Prostate gland (tissue), 2 donors: ENCODE measurements at regions not wholly inside any gene's neighbourhood (a gene's known extent, or its start where the extent isn't known, plus 50 kb on each side); places are given as distances from the start of the nearest gene placed in this dataset.

Experiments used
- DNase-seq: peaks from one replicate; pipeline ENCODE4 v3.0.0-alpha.2; 2019; ENCODE audit warnings: low spot score
- H3K27ac ChIP-seq, 2 donors: fragments of 200-600 bp; sonication (generic); 2 replicates each; pipeline ENCODE4 v1.5.1; 2017 to 2019
- H3K27me3 ChIP-seq: fragments of 200-600 bp; sonication (generic); replicated peaks from 2 replicates; pipeline ENCODE4 v1.5.1; 2019; ENCODE audit not compliant: insufficient read depth
- H3K36me3 ChIP-seq, 2 donors: fragments of 200-600 bp; sonication (generic); 1 replicate in 1 of 2; 2 replicates in 1 of 2; pipeline versions ENCODE4 v1.5.1 to v1.8.1; 2017 to 2019
- H3K4me1 ChIP-seq: fragments of 200-600 bp; sonication (generic); replicated peaks from 2 replicates; pipeline ENCODE4 v1.5.1; 2019
- H3K4me3 ChIP-seq, 2 donors: fragments of 200-600 bp; sonication (generic); 2 replicates each; pipeline ENCODE4 v1.5.1; 2017 to 2019
- H3K9me3 ChIP-seq: fragments of 200-600 bp; sonication (generic); 2 replicates; pipeline ENCODE4 v1.5.1; 2017
- POLR2A ChIP-seq: fragments of 450-650 bp; IDR thresholded peaks from one replicate; pipeline ENCODE4 v1.6.1; 2016; ENCODE audit warnings: antibody characterized with exemption, mild to moderate bottlenecking
- POLR2AphosphoS5 ChIP-seq: sonication (generic); formaldehyde crosslinking; IDR thresholded peaks from one replicate; pipeline ENCODE4 v1.6.1; 2017; ENCODE audit warnings: antibody characterized with exemption
- WGBS: methylation state at CpG from one replicate; pipeline ENCODE4 v1.1.5; 2018; 5-methylcytosine and 5-hydroxymethylcytosine counted together
- intact Hi-C: fragments of 100-400 bp; cut with DNase I; formaldehyde crosslinking; loops from one replicate; pipeline ENCODE4 v1.14.2; 2022
- TF ChIP-seq, protein P1 (sequence below), 4 experiments: fragments of 200-600 bp in 2 of 4; fragments of 450-650 bp in 2 of 4; sonication (generic) in 2 of 4; IDR thresholded peaks; 1 replicate in 3 of 4; 2 replicates in 1 of 4; pipeline ENCODE4 v1.5.1; 2016 to 2019; ENCODE audit warnings: antibody characterized with exemption in 4 of 4, mild to moderate bottlenecking in 2 of 4, moderate library complexity in 2 of 4

DNA sequence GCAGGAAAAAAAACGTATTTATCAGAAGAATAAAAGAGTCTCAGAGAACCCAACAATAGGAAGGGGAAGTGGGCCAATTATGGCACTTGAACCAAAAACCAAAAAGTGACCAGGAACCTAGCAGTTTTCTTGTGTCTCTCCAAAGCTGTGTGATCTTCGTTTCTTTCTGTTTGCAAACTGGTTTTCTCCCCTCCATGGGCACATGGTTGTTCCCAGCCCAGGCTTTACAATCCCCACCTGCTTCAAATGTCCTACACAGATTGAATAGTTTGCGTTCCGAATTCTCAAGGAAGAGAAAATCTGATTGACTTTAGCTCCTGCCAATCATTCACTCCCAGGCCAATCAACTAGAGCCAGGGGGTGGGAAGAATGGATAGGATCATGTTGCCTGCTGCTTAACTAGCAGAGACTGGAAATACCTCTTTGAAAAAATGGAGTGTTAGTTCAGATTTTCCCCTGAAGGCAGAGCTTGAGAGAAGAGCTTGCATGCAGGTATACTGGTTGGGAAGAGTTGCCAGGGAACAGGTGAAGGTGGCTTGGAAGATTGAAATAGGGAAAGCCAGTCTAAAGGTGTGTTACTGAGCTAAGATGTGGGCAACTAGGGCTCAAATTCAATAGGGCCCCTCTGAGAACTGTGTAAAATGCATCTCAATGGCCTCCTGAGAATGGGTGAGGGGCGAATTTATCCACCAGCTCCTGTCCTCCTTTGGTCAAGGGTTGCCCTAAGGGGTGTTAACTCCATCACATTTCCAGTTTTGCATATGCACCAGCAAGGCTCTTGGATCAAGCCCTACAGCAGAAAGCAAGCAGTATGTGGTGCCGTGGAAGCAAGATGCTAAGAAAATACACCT, 106.4 kb upstream of the SRRM4 start:
- H3K27me3 ChIP-seq = no peaks in the 10 kb centered on the region
- no peaks in the 10 kb centered on the region for H3K36me3 ChIP-seq
- no peak overlapping the region for H3K4me3 ChIP-seq
- no peak overlapping the region for H3K27ac ChIP-seq
- intact Hi-C loops = no loop called here
- 26% methylated on average over 6 of the region's 6 CpGs for WGBS
- H3K4me1 ChIP-seq = no peaks in the 10 kb centered on the region
- no peaks in the 10 kb centered on the region for H3K9me3 ChIP-seq
- TF ChIP-seq, protein P1, sequence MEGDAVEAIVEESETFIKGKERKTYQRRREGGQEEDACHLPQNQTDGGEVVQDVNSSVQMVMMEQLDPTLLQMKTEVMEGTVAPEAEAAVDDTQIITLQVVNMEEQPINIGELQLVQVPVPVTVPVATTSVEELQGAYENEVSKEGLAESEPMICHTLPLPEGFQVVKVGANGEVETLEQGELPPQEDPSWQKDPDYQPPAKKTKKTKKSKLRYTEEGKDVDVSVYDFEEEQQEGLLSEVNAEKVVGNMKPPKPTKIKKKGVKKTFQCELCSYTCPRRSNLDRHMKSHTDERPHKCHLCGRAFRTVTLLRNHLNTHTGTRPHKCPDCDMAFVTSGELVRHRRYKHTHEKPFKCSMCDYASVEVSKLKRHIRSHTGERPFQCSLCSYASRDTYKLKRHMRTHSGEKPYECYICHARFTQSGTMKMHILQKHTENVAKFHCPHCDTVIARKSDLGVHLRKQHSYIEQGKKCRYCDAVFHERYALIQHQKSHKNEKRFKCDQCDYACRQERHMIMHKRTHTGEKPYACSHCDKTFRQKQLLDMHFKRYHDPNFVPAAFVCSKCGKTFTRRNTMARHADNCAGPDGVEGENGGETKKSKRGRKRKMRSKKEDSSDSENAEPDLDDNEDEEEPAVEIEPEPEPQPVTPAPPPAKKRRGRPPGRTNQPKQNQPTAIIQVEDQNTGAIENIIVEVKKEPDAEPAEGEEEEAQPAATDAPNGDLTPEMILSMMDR (IDR thresholded peaks at IDR 0.05) = no peak
- TF ChIP-seq POLR2AphosphoS5 (no peak), POLR2A (no peak)
- no peak for DNase-seq

DNA sequence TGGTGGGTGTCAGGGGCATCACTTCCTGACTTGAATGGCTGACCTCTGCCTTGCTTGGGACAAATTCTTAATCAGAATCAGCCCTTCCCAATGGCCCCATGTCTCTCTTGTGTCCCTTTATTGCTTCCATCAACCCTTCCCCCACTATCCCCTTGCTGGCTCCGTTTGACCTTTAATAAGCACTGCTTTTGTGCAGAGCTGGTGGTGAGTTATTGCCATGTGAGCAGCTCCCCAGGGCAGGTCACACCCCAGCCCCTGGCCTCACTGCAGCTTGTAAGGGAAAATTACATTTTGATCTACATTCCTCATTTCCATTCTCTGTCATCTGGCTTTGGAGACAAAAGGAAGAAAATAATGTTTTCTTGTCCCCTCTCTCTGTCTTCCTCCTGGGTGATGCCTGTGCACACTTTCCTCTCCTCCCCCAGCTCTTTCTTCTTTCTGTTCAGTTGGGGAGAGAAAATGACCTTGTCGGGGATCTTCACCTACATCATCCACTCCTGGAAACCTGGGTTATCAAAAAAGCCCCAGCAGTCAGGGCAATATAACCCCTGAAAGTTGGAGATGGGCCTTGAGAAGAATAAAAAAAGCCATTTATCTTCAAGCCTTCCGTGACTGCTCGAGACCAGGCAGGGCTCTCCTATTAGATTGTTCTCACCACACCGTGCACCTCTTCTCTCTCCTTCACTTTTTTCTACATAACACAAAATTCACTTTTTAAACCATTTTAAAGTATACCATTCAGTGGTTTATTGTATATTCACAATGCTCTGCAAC, 100.4 kb upstream of the SRRM4 start:
- H3K4me1 ChIP-seq = no peaks in the 10 kb centered on the region
- 42% methylated on average over 5 of the region's 5 CpGs for WGBS
- no peak for DNase-seq
- H3K36me3 ChIP-seq = no peaks in the 10 kb centered on the region
- intact Hi-C loops = no loop called here
- H3K4me3 ChIP-seq = no peak overlapping the region
- TF ChIP-seq, protein P1 (IDR thresholded peaks at IDR 0.05) = no peak
- no peak for TF ChIP-seq POLR2A
- no peak for TF ChIP-seq POLR2AphosphoS5
- H3K27me3 ChIP-seq = no peaks in the 10 kb centered on the region
- H3K9me3 ChIP-seq = no peaks in the 10 kb centered on the region
- no peak overlapping the region for H3K27ac ChIP-seq

DNA sequence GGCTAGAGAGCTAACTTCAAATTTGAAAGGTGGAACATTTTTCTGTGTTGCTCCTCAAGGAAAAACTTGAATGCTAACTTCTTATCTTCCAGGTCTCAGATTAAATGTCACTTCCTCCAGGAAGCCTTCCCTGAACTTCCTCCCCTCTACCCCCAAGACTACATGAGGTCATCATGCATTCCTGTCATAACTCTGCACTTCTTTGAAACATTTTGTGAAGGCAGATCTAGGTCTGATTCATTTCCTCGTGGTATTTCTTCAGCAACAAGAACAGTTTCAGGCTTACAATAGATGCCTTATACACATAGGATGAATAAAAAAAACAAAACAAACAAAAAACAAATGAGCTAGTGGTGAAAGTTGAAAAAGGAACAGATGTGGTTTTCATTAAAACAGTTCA, 97.1 kb upstream of the SRRM4 start:
- Histone ChIP-seq H3K27me3 (no peaks in the 10 kb centered on the region), H3K4me1 (no peaks in the 10 kb centered on the region), H3K4me3 (no peak overlapping the region), H3K9me3 (no peaks in the 10 kb centered on the region), H3K27ac (no peak overlapping the region), H3K36me3 (no peaks in the 10 kb centered on the region)
- TF ChIP-seq POLR2AphosphoS5 (no peak), POLR2A (no peak)
- TF ChIP-seq, protein P1 (IDR thresholded peaks at IDR 0.05) = no peak
- DNase-seq = no peak
- intact Hi-C loops = no loop called here
- 58% methylated on average over 1 of the region's 1 CpG for WGBS

DNA sequence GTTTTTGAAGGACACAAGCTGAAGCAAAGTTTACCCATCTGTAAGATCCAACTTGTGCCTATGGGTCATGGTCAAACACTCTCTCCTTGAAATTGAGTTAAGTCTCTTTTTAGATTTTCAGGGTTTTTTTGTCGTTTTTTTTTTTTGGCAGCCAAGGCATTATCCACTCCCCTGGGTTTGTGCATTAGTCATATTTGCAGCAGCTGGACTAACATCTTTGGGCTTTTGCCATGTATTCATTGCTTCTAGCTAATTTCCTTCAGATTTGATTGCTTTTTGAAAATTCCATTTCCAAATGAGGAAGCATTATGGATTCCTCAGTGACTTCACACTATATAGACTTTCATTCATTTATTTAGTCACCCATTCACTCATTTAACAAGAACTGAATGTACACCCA, 80.3 kb upstream of the SRRM4 start:
- no peaks in the 10 kb centered on the region for H3K36me3 ChIP-seq

More for the DNA sequence above, 80.3 kb upstream of the SRRM4 start:
- Histone ChIP-seq H3K4me3 (no peak overlapping the region), H3K9me3 (no peaks in the 10 kb centered on the region), H3K4me1 (no peaks in the 10 kb centered on the region), H3K27me3 (no peaks in the 10 kb centered on the region), H3K27ac (no peak overlapping the region)
- DNase-seq = no peak
- intact Hi-C loops = no loop called here
- 69% methylated on average over 1 of the region's 1 CpG for whole genome bisulfite sequencing
- TF ChIP-seq POLR2A = no peak
- no peak for TF ChIP-seq POLR2AphosphoS5
- TF ChIP-seq, protein P1 (IDR thresholded peaks at IDR 0.05) = no peak
